K562 (cell line): ENCODE measurements at regions not wholly inside any gene's neighbourhood (a gene's known extent, or its start where the extent isn't known, plus 50 kb on each side); places are given as distances from the start of the nearest gene placed in this dataset.

Experiments used
- ATAC-seq: fragments of 200-7000 bp; cut with Tn5 transposase; 3 replicates; pipeline ENCODE4 v1.9.1; 2020; ENCODE audit warnings: moderate library complexity
- BruUV-seq: library from RNA; stranded (reverse); fragments of 400-500 nt; replicated peaks from 2 replicates; lab custom pipeline; 2021; lab: Mats Ljungman, UMichigan
- CTCF ChIA-PET: fragments of 300-600 bp; formaldehyde crosslinking; extraction: SDS; loops from one replicate; lab custom pipeline; 2021; ENCODE audit warnings: low intra/inter-chr PET ratio; lab: Yijun Ruan, JAX
- POLR2A ChIA-PET: fragments of 300-600, 350-650 bp; sonication (Branson Sonifier 250); formaldehyde crosslinking; extraction: SDS; loops from one replicate; lab custom pipeline; 2021; ENCODE audit warnings: antibody characterized with exemption, inconsistent platforms; lab: Yijun Ruan, JAX
- DNase-seq, 4 experiments: peaks; one replicate each; pipeline versions ENCODE4 v3.0.0 to v3.0.0-alpha.2; 2011 to 2018; ENCODE audit warnings: low spot score in 3 of 4, mixed read lengths in 3 of 4; ENCODE audit errors: extremely low read depth in 1 of 4
- FAIRE-seq: peaks from 2 replicates; lab custom pipeline; 2011; peaks lifted over from hg19 to GRCh38; lab: Jason Lieb, UNC
- H2AFZ ChIP-seq: 2 replicates; pipeline ENCODE4 v1.6.0; 2011; ENCODE audit warnings: low read depth, low read length, control low read depth, inconsistent platforms
- H3K27ac ChIP-seq: fragments of 200-600 bp; 3 replicates; pipeline ENCODE4 v1.8.0; 2011; ENCODE audit warnings: low read depth, mild to moderate bottlenecking, control low read depth, inconsistent platforms, low read length, moderate library complexity, mixed read lengths; ENCODE audit errors: extremely low read depth
- H3K27me3 ChIP-seq, 2 experiments: fragments of 300-600 bp in 1 of 2; 2 replicates in 1 of 2; 3 replicates in 1 of 2; pipeline versions ENCODE4 v1.6.0 to v1.8.0; 2011; ENCODE audit warnings: inconsistent platforms in 2 of 2, low read length in 2 of 2, mild to moderate bottlenecking in 1 of 2, mixed read lengths in 1 of 2, moderate library complexity in 1 of 2; ENCODE audit not compliant: control insufficient read depth in 2 of 2, insufficient read depth in 2 of 2
- H3K36me3 ChIP-seq: fragments of 300-600 bp; 3 replicates; pipeline ENCODE4 v1.8.0; 2011; ENCODE audit warnings: mild to moderate bottlenecking, low read length, inconsistent platforms; ENCODE audit not compliant: control insufficient read depth, insufficient read depth
- H3K4me1 ChIP-seq, 2 experiments: fragments of 200-600 bp in 1 of 2; replicated peaks in 1 of 2; 2 replicates in 1 of 2; 3 replicates in 1 of 2; pipeline versions ENCODE4 v1.5.1 to v1.8.0; 2011; ENCODE audit warnings: inconsistent platforms in 2 of 2, low read length in 2 of 2, mild to moderate bottlenecking in 1 of 2, mixed read lengths in 1 of 2, moderate library complexity in 1 of 2; ENCODE audit not compliant: control insufficient read depth in 2 of 2, insufficient read depth in 2 of 2
- H3K4me2 ChIP-seq: 2 replicates; pipeline ENCODE4 v1.6.1; 2011; ENCODE audit warnings: low read length, control low read depth, inconsistent platforms, mixed read lengths; ENCODE audit not compliant: insufficient read depth
- H3K4me3 ChIP-seq: fragments of 200-600 bp; sonication (generic), shearing (Covaris generic); 2 replicates; pipeline ENCODE4 v1.5.1; 2016; ENCODE audit warnings: control low read depth, inconsistent platforms
- H3K79me2 ChIP-seq: fragments of 200-600 bp; 3 replicates; pipeline ENCODE4 v1.8.0; 2011; ENCODE audit warnings: low read length, inconsistent platforms; ENCODE audit not compliant: control insufficient read depth, insufficient read depth
- H3K9ac ChIP-seq, 2 experiments: 2 replicates each; pipeline versions ENCODE4 v1.6.0 to v1.6.1; 2011; ENCODE audit warnings: low read depth in 2 of 2, low read length in 2 of 2, control low read depth in 1 of 2, inconsistent platforms in 1 of 2, mild to moderate bottlenecking in 1 of 2, mixed read lengths in 1 of 2; ENCODE audit not compliant: insufficient read depth in 1 of 2
- H3K9me1 ChIP-seq: one replicate; pipeline ENCODE4 v1.6.0; 2011; ENCODE audit warnings: inconsistent platforms, mild to moderate bottlenecking, low read length, moderate library complexity; ENCODE audit not compliant: control insufficient read depth, insufficient read depth
- H3K9me3 ChIP-seq: replicated peaks from 2 replicates; pipeline ENCODE4 v1.5.1; 2011; ENCODE audit warnings: low read depth, low read length, inconsistent platforms; ENCODE audit not compliant: control insufficient read depth, insufficient read depth
- H4K20me1 ChIP-seq: replicated peaks from 2 replicates; pipeline ENCODE4 v1.6.1; 2011; ENCODE audit warnings: low read length, inconsistent platforms, mixed read lengths; ENCODE audit not compliant: control insufficient read depth, insufficient read depth
- CTCF ChIP-seq, 3 experiments: IDR thresholded peaks in 2 of 3; conservative IDR thresholded peaks in 1 of 3; 2 replicates each; pipeline ENCODE4 v1.5.1; 2011 to 2012; ENCODE audit warnings: low read length in 3 of 3, mild to moderate bottlenecking in 3 of 3, control low read depth in 2 of 3, improper control_type of control experiment in 1 of 3, inconsistent platforms in 1 of 3, low read depth in 1 of 3, mixed read lengths in 1 of 3, moderate library complexity in 1 of 3; ENCODE audit not compliant: insufficient read depth in 2 of 3
- PCBP1 ChIP-seq: fragments of 200-400 bp; formaldehyde crosslinking; IDR thresholded peaks from 2 replicates; pipeline ENCODE4 v1.6.1; 2018; ENCODE audit warnings: mild to moderate bottlenecking, low read depth, low read length; ENCODE audit not compliant: poor library complexity, severe bottlenecking
- SIN3A ChIP-seq, 2 experiments: fragments of 150-350 bp in 1 of 2; IDR thresholded peaks; 2 replicates each; pipeline ENCODE4 v1.6.1; 2011 to 2016; ENCODE audit warnings: borderline replicate concordance in 2 of 2, low read depth in 2 of 2, low read length in 2 of 2, mild to moderate bottlenecking in 2 of 2, moderate library complexity in 2 of 2; ENCODE audit not compliant: control insufficient read depth in 1 of 2
- ZBTB7A ChIP-seq: IDR thresholded peaks from 2 replicates; pipeline ENCODE4 v1.6.1; 2011; ENCODE audit warnings: low read depth, mild to moderate bottlenecking, low read length, moderate library complexity, borderline replicate concordance; ENCODE audit not compliant: control insufficient read depth
- ZNF699 ChIP-seq: fragments of 250-450 bp; sonication (Bioruptor Pico); IDR thresholded peaks from 2 replicates; pipeline ENCODE4 v1.8.0; 2021; ENCODE audit warnings: mild to moderate bottlenecking, moderate library complexity; ENCODE audit not compliant: insufficient replicate concordance
- WGBS: fragments of 100-300 bp; shearing (Covaris generic); methylation state at CpG from one replicate; pipeline ENCODE4 v1.1.6; 2016; ENCODE audit warnings: low coverage, mixed read lengths; ENCODE audit not compliant: insufficient coverage; ENCODE audit errors: missing lambda C conversion rate; 5-methylcytosine and 5-hydroxymethylcytosine counted together
- in situ Hi-C: fragments of 300-500 bp; cut with MboI; formaldehyde crosslinking; loops from 4 replicates; pipeline ENCODE4 v1.15.0; 2018; ENCODE audit warnings: inconsistent platforms, mixed read lengths
- intact Hi-C: fragments of 100-400 bp; cut with micrococcal nuclease; formaldehyde crosslinking; loops from 2 replicates; pipeline ENCODE4 v1.14.2; 2022
- TF ChIP-seq, protein P1 (sequence below), 3 experiments: fragments of 200-800 bp in 1 of 3; sonication (Bioruptor generic) in 1 of 3; sonication (generic) in 1 of 3; formaldehyde crosslinking in 1 of 3; IDR thresholded peaks; 2 replicates each; pipeline versions ENCODE4 v1.6.1 to v1.8.0; 2016 to 2022; ENCODE audit warnings: mild to moderate bottlenecking in 2 of 3, missing compliant biosample characterization in 2 of 3, missing genetic modification characterization in 2 of 3, missing genetic modification reagents in 1 of 3
- TF ChIP-seq, protein P2 (sequence below): IDR thresholded peaks from 2 replicates; pipeline ENCODE4 v1.6.1; 2011; ENCODE audit warnings: borderline replicate concordance, low read depth, mild to moderate bottlenecking, moderate library complexity, low read length; ENCODE audit not compliant: insufficient read depth, poor library complexity, severe bottlenecking

DNA sequence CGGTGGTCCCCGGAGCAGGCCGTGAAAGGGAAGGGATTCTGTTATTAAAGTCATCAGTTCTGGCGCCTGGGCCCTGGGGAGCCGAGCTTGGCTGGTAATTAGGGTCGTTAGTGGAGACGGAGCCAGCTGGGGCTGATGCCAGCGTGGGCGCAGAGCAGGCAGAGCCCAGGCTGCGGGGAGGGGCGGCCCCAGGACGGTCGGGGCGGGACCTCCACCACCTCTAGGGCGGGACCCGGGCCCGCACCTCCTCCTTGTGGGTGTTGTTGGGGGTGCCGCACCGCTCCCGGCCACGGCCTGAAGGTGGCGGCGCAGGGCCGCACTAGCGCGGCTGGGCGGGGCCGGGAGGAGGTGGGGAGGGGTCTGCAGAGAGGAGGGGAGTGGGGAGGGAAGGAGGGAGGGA is 470.6 kb downstream of the PTPRU start:
- no peak overlapping the region for H2AFZ ChIP-seq
- intact Hi-C loops = no loop called here
- no TSS peak for BruUV-seq
- H3K4me3 ChIP-seq = no peak overlapping the region
- FAIRE-seq = no peak
- peaks cover 0 to 4% of the 10 kb centered on the region in 2 experiments; a peak in 1 of 5 replicates for H3K27me3 ChIP-seq
- H3K4me1 ChIP-seq = no peaks in the 10 kb centered on the region
- TF ChIP-seq, protein P1, sequence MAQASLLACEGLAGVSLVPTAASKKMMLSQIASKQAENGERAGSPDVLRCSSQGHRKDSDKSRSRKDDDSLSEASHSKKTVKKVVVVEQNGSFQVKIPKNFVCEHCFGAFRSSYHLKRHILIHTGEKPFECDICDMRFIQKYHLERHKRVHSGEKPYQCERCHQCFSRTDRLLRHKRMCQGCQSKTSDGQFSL (CRISPR knock-in tag; IDR thresholded peaks at IDR 0.05) = peak; percentile 47; the same call in 1 of the 2 replicates
- TF ChIP-seq, protein P1 (tag; IDR thresholded peaks at IDR 0.05) = no peak
- TF ChIP-seq ZNF699 (no peak), ZBTB7A (peak; percentile 61; the same call in 1 of the 2 replicates), PCBP1 (peak; percentile 41), CTCF (IDR thresholded peaks at IDR 0.05 in 2 of 3, conservative IDR thresholded peaks at IDR 0.05 in 1 of 3; ENCODE audit: insufficient read depth in 2 of 3, low read depth in 1 of 3, low read length in 3 of 3) (peak in 2 of 3 experiments; percentile 44 to 82; a peak in 4 of 6 replicates), SIN3A (IDR thresholded peaks at IDR 0.05; ENCODE audit: borderline replicate concordance in 2 of 2, control insufficient read depth in 1 of 2, low read depth in 2 of 2, low read length in 2 of 2) (no peak)
- TF ChIP-seq, protein P2, sequence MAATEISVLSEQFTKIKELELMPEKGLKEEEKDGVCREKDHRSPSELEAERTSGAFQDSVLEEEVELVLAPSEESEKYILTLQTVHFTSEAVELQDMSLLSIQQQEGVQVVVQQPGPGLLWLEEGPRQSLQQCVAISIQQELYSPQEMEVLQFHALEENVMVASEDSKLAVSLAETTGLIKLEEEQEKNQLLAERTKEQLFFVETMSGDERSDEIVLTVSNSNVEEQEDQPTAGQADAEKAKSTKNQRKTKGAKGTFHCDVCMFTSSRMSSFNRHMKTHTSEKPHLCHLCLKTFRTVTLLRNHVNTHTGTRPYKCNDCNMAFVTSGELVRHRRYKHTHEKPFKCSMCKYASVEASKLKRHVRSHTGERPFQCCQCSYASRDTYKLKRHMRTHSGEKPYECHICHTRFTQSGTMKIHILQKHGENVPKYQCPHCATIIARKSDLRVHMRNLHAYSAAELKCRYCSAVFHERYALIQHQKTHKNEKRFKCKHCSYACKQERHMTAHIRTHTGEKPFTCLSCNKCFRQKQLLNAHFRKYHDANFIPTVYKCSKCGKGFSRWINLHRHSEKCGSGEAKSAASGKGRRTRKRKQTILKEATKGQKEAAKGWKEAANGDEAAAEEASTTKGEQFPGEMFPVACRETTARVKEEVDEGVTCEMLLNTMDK = peak; percentile 59
- ATAC-seq = peak; percentile 99
- no peaks in the 10 kb centered on the region for H3K36me3 ChIP-seq
- in situ Hi-C loops = loop anchor here (10.0 kb wide), 1 partner anchor 472 kb away; the partner anchor contains the start of genes MECR and PTPRU
- H3K9me3 ChIP-seq = no peaks in the 10 kb centered on the region
- WGBS = 3% methylated on average over 15 of the region's 28 CpGs
- H4K20me1 ChIP-seq = 0 out of 2 replicates have a peak, but pooled peaks cover 9% of the 10 kb centered on the region
- H3K27ac ChIP-seq = no peak overlapping the region
- no peaks in the 10 kb centered on the region for H3K79me2 ChIP-seq
- ChIA-PET CTCF (no interaction called here), POLR2A (no interaction called here)
- no peak overlapping the region for H3K4me2 ChIP-seq
- DNase-seq = peak; percentile 40 to 84 (median 76)
- H3K9ac ChIP-seq = no peak overlapping the region
- H3K9me1 ChIP-seq = peaks cover 10% of the 10 kb centered on the region
